Chondrocyte (in vitro differentiated cells): ENCODE measurements at regions not wholly inside any gene's neighbourhood (a gene's known extent, or its start where the extent isn't known, plus 50 kb on each side); places are given as distances from the start of the nearest gene placed in this dataset.
"Not testable (repeated sequence)": the region's sequence is repeated elsewhere in the genome, so short reads cannot be mapped to it uniquely, and the experiment has no call there.

Experiments
- DNase-seq: peaks from one replicate; pipeline ENCODE4 v3.0.0; 2021; ENCODE audit warnings: mixed read lengths, low spot score
- H3K27ac Mint-ChIP-seq: one replicate; pipeline ENCODE4 v1.8.0; 2021; ENCODE audit warnings: mild to moderate bottlenecking, moderate library complexity, mixed read lengths; ENCODE audit not compliant: unreplicated experiment
- H3K27me3 Mint-ChIP-seq: 2 replicates; pipeline ENCODE4 v1.8.0; 2021; ENCODE audit warnings: low read depth, mixed read lengths
- H3K36me3 Mint-ChIP-seq: 2 replicates; pipeline ENCODE4 v1.8.0; 2021; ENCODE audit warnings: low read depth, mixed read lengths
- H3K4me1 Mint-ChIP-seq: 2 replicates; pipeline ENCODE4 v1.8.0; 2021; ENCODE audit warnings: low read depth, mild to moderate bottlenecking, mixed read lengths
- H3K4me3 Mint-ChIP-seq: one replicate; pipeline ENCODE4 v1.8.0; 2021; ENCODE audit warnings: mild to moderate bottlenecking, moderate library complexity, mixed read lengths; ENCODE audit not compliant: unreplicated experiment
- H3K9me3 Mint-ChIP-seq: 2 replicates; pipeline ENCODE4 v1.8.0; 2021; ENCODE audit warnings: low read depth, mixed read lengths
- CTCF ChIP-seq: fragments of 200-600 bp; sonication (generic); IDR thresholded peaks from 2 replicates; pipeline ENCODE4 v1.5.0; 2021; ENCODE audit warnings: antibody characterized with exemption, mild to moderate bottlenecking, moderate library complexity

- Mint-ChIP-seq H3K27ac (no peak overlapping the region), H3K4me1 (peaks cover 9% of the 10 kb centered on the region), H3K4me3 (no peak overlapping the region), H3K9me3 (no peaks in the 10 kb centered on the region), H3K27me3 (peaks cover 12% of the 10 kb centered on the region), H3K36me3 (no peaks in the 10 kb centered on the region)
- no peak for DNase-seq
- no peak for TF ChIP-seq CTCF
Observed at GRCh38 chr10:71088054-71088453, 124.3 kb upstream of the UNC5B start.

- H3K27ac Mint-ChIP-seq, H3K4me3 Mint-ChIP-seq, H3K9me3 Mint-ChIP-seq, H3K36me3 Mint-ChIP-seq, H3K4me1 Mint-ChIP-seq, DNase-seq: not testable (repeated sequence)
- H3K27me3 Mint-ChIP-seq: peaks cover 12% of the 10 kb centered on the region
Observed at GRCh38 chr10:71088578-71088977, 123.8 kb upstream of the UNC5B start.

- TF ChIP-seq CTCF: no peak
- H3K36me3 Mint-ChIP-seq: no peaks in the 10 kb centered on the region
- peaks cover 12% of the 10 kb centered on the region for H3K27me3 Mint-ChIP-seq
- H3K4me1 Mint-ChIP-seq: peaks cover 9% of the 10 kb centered on the region
- no peak for DNase-seq
- H3K9me3 Mint-ChIP-seq: no peaks in the 10 kb centered on the region
- H3K4me3 Mint-ChIP-seq: no peak overlapping the region
- no peak overlapping the region for H3K27ac Mint-ChIP-seq
Observed at GRCh38 chr10:71089162-71089561, 123.2 kb upstream of the UNC5B start.

GRCh38 chr10:71090330-71090729 is 122.0 kb upstream of the UNC5B start:
- H3K4me3 Mint-ChIP-seq: no peak overlapping the region
- peaks cover 9% of the 10 kb centered on the region for H3K4me1 Mint-ChIP-seq
- H3K27ac Mint-ChIP-seq: no peak overlapping the region
- no peaks in the 10 kb centered on the region for H3K36me3 Mint-ChIP-seq
- no peak for TF ChIP-seq CTCF
- DNase-seq: no peak
- peaks cover 20% of the 10 kb centered on the region for H3K27me3 Mint-ChIP-seq
- H3K9me3 Mint-ChIP-seq: no peaks in the 10 kb centered on the region

- Mint-ChIP-seq H3K27ac (no peak overlapping the region), H3K27me3 (peaks cover 23% of the 10 kb centered on the region), H3K4me1 (peaks cover 9% of the 10 kb centered on the region), H3K9me3 (no peaks in the 10 kb centered on the region), H3K4me3 (no peak overlapping the region), H3K36me3 (no peaks in the 10 kb centered on the region)
- no peak for DNase-seq
- TF ChIP-seq CTCF: no peak
Observed at GRCh38 chr10:71090801-71091200, 121.6 kb upstream of the UNC5B start.

GRCh38 chr10:71092812-71093401 is 119.5 kb upstream of the UNC5B start:
- peaks cover 9% of the 10 kb centered on the region for H3K4me1 Mint-ChIP-seq
- H3K9me3 Mint-ChIP-seq: peaks cover 3% of the 10 kb centered on the region
- TF ChIP-seq CTCF: no peak
- no peak overlapping the region for H3K27ac Mint-ChIP-seq
- H3K4me3 Mint-ChIP-seq: no peak overlapping the region
- H3K27me3 Mint-ChIP-seq: peaks cover 32% of the 10 kb centered on the region
- DNase-seq: no peak
- H3K36me3 Mint-ChIP-seq: no peaks in the 10 kb centered on the region
